OCI-LY7 (cell line): ENCODE measurements at regions not wholly inside any gene's neighbourhood (a gene's known extent, or its start where the extent isn't known, plus 50 kb on each side); places are given as distances from the start of the nearest gene placed in this dataset.

Experiments used
- BruUV-seq: library from RNA; stranded (reverse); fragments of 400-500 nt; replicated peaks from 2 replicates; lab custom pipeline; 2021; lab: Mats Ljungman, UMichigan
- CTCF ChIA-PET: fragments of 300-600 bp; sonication (Branson Sonifier 250); formaldehyde crosslinking; loops from one replicate; lab custom pipeline; 2022; ENCODE audit warnings: antibody characterized with exemption; ENCODE audit not compliant: unreplicated experiment; lab: Charles Lee
- POLR2A ChIA-PET: fragments of 300-600 bp; sonication (Branson Sonifier 250); formaldehyde crosslinking; loops from one replicate; lab custom pipeline; 2022; ENCODE audit warnings: antibody characterized with exemption; lab: Charles Lee
- DNase-seq: peaks from one replicate; pipeline ENCODE4 v3.0.0-alpha.2; 2015; ENCODE audit warnings: low spot score
- H2AFZ ChIP-seq: fragments of 200-600 bp; sonication (generic), shearing (Covaris generic); 2 replicates; pipeline ENCODE4 v1.6.1; 2014; ENCODE audit warnings: mild to moderate bottlenecking, antibody characterized with exemption, low read length, moderate library complexity
- H3K27ac ChIP-seq: fragments of 200-600 bp; sonication (generic); 2 replicates; pipeline ENCODE4 v1.5.1; 2014; ENCODE audit warnings: mixed run types, low read depth, mild to moderate bottlenecking, moderate library complexity, low read length, inconsistent platforms; ENCODE audit not compliant: poor library complexity, severe bottlenecking
- H3K36me3 ChIP-seq: fragments of 200-600 bp; sonication (generic); 2 replicates; pipeline ENCODE4 v1.6.1; 2014; ENCODE audit warnings: mild to moderate bottlenecking, antibody characterized with exemption, low read length, moderate library complexity, mixed read lengths; ENCODE audit not compliant: insufficient read depth
- H3K4me1 ChIP-seq: fragments of 200-600 bp; sonication (generic); 2 replicates; pipeline ENCODE4 v1.5.1; 2014; ENCODE audit warnings: mild to moderate bottlenecking, low read length; ENCODE audit not compliant: insufficient read depth, poor library complexity, severe bottlenecking
- H3K4me2 ChIP-seq: fragments of 200-600 bp; sonication (generic); 2 replicates; pipeline ENCODE4 v1.6.1; 2014; ENCODE audit warnings: mild to moderate bottlenecking, low read length
- H3K4me3 ChIP-seq: fragments of 200-600 bp; sonication (generic); 2 replicates; pipeline ENCODE4 v1.5.1; 2014; ENCODE audit warnings: mild to moderate bottlenecking, low read depth, low read length; ENCODE audit not compliant: poor library complexity, severe bottlenecking
- H3K79me2 ChIP-seq: fragments of 200-600 bp; sonication (generic); 2 replicates; pipeline ENCODE4 v1.6.1; 2016; ENCODE audit warnings: low read depth, mild to moderate bottlenecking, low read length, moderate library complexity, mixed read lengths; ENCODE audit not compliant: insufficient read depth
- H3K9me2 ChIP-seq: fragments of 200-600 bp; sonication (generic); 2 replicates; pipeline ENCODE4 v1.6.1; 2016; ENCODE audit warnings: mild to moderate bottlenecking, low read length, mixed read lengths; ENCODE audit not compliant: insufficient read depth
- H3K9me3 ChIP-seq: fragments of 200-600 bp; sonication (generic); 2 replicates; pipeline ENCODE4 v1.6.1; 2014; ENCODE audit warnings: mild to moderate bottlenecking, mixed run types, low read length, mixed read lengths
- H4K20me1 ChIP-seq: fragments of 200-600 bp; sonication (generic); 2 replicates; pipeline ENCODE4 v1.6.1; 2014; ENCODE audit warnings: mild to moderate bottlenecking, antibody characterized with exemption, low read length, moderate library complexity, mixed read lengths; ENCODE audit not compliant: insufficient read depth
- EZH2phosphoT487 ChIP-seq: fragments of 200-600 bp; sonication (generic); IDR thresholded peaks from 2 replicates; pipeline ENCODE4 v1.6.1; 2018; ENCODE audit warnings: low read depth, borderline replicate concordance, mild to moderate bottlenecking, mixed run types, antibody characterized with exemption, low read length, moderate library complexity, mixed read lengths
- intact Hi-C: fragments of 100-400 bp; cut with micrococcal nuclease; formaldehyde crosslinking; loops from one replicate; pipeline ENCODE4 v1.10.0; 2022; ENCODE audit not compliant: unreplicated experiment
- TF ChIP-seq, protein P1 (sequence below): fragments of 200-600 bp; sonication (generic); conservative IDR thresholded peaks from 2 replicates; pipeline ENCODE4 v1.5.1; 2014; ENCODE audit warnings: mild to moderate bottlenecking, antibody characterized with exemption, low read length, moderate library complexity, mixed read lengths

- Histone ChIP-seq H3K79me2 (no peaks in the 10 kb centered on the region), H3K27ac (no peak overlapping the region), H2AFZ (no peak overlapping the region), H3K9me3 (no peaks in the 10 kb centered on the region), H3K4me3 (no peak overlapping the region), H3K36me3 (no peaks in the 10 kb centered on the region), H3K9me2 (no peaks in the 10 kb centered on the region), H3K4me2 (no peak overlapping the region), H4K20me1 (no peaks in the 10 kb centered on the region), H3K4me1 (no peaks in the 10 kb centered on the region)
- no TSS peak for BruUV-seq
- intact Hi-C loops, result no loop called here
- TF ChIP-seq EZH2phosphoT487, result no peak
- TF ChIP-seq, protein P1, sequence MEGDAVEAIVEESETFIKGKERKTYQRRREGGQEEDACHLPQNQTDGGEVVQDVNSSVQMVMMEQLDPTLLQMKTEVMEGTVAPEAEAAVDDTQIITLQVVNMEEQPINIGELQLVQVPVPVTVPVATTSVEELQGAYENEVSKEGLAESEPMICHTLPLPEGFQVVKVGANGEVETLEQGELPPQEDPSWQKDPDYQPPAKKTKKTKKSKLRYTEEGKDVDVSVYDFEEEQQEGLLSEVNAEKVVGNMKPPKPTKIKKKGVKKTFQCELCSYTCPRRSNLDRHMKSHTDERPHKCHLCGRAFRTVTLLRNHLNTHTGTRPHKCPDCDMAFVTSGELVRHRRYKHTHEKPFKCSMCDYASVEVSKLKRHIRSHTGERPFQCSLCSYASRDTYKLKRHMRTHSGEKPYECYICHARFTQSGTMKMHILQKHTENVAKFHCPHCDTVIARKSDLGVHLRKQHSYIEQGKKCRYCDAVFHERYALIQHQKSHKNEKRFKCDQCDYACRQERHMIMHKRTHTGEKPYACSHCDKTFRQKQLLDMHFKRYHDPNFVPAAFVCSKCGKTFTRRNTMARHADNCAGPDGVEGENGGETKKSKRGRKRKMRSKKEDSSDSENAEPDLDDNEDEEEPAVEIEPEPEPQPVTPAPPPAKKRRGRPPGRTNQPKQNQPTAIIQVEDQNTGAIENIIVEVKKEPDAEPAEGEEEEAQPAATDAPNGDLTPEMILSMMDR, result no peak
- no peak for DNase-seq
- CTCF ChIA-PET, result no interaction called here
- POLR2A ChIA-PET, result no interaction called here
Measured at GRCh38 chr10:3592424-3592823, 192.6 kb downstream of the KLF6 start.

DNA sequence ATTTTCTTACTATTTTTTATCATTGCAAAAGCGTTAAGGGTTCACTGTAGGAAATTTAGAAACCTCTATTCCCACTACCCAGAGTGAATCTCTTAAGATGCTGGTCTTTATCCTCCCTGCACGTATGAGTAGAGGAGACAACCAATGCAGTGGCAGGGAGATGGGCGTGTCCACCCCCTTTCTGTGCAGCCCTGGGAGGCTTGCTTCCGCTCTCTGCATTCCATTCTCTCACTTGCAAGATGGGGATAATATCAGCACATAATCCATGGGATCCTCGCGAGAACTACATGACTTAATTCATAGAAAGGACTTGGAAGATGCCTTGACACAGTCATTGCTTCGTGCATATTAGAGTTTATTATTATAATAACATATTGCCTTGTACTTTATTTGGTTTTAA lies 196.2 kb downstream of the KLF6 start:
- CTCF ChIA-PET, result no interaction called here

GRCh38 chr10:3588346-3588745 lies 196.7 kb downstream of the KLF6 start:
- Histone ChIP-seq H3K4me1 (no peaks in the 10 kb centered on the region), H3K79me2 (no peaks in the 10 kb centered on the region), H3K4me3 (no peak overlapping the region), H3K36me3 (no peaks in the 10 kb centered on the region), H3K4me2 (no peak overlapping the region), H3K9me2 (no peaks in the 10 kb centered on the region), H3K9me3 (no peaks in the 10 kb centered on the region), H4K20me1 (no peaks in the 10 kb centered on the region), H2AFZ (no peak overlapping the region), H3K27ac (no peak overlapping the region)
- intact Hi-C loops, result no loop called here
- ChIA-PET CTCF (no interaction called here), POLR2A (interaction anchor here (0.6 kb wide), 1 partner anchor 188 kb away, joined by 4 read pairs; no protein-coding TSS in a partner anchor)
- no peak for DNase-seq
- BruUV-seq, result no TSS peak
- TF ChIP-seq, protein P1, result no peak
- no peak for TF ChIP-seq EZH2phosphoT487

More for the DNA sequence above, 196.2 kb downstream of the KLF6 start:
- POLR2A ChIA-PET, result interaction anchor here (0.6 kb wide), 1 partner anchor 188 kb away, joined by 4 read pairs; no protein-coding TSS in a partner anchor
- Histone ChIP-seq H3K4me1 (no peaks in the 10 kb centered on the region), H3K9me2 (no peaks in the 10 kb centered on the region), H3K4me3 (no peak overlapping the region), H3K27ac (no peak overlapping the region), H3K79me2 (no peaks in the 10 kb centered on the region), H4K20me1 (no peaks in the 10 kb centered on the region), H3K4me2 (no peak overlapping the region), H3K9me3 (no peaks in the 10 kb centered on the region), H2AFZ (no peak overlapping the region), H3K36me3 (no peaks in the 10 kb centered on the region)
- no TSS peak for BruUV-seq
- DNase-seq, result no peak
- no peak for TF ChIP-seq EZH2phosphoT487
- intact Hi-C loops, result no loop called here
